Duodenal mucosa (tissue), 2 donors: ENCODE measurements at regions not wholly inside any gene's neighbourhood (a gene's known extent, or its start where the extent isn't known, plus 50 kb on each side); places are given as distances from the start of the nearest gene placed in this dataset.

Source experiments
- H3K27ac ChIP-seq: one replicate; pipeline ENCODE4 v1.7.0; 2013; ENCODE audit warnings: low read depth, low read length
- H3K27me3 ChIP-seq, 2 donors: one replicate each; pipeline ENCODE4 v1.7.0; 2013; ENCODE audit warnings: low read length in 2 of 2, control low read depth in 1 of 2; ENCODE audit not compliant: insufficient read depth in 2 of 2, control insufficient read depth in 1 of 2
- H3K36me3 ChIP-seq, 2 donors: one replicate each; pipeline ENCODE4 v1.7.0; 2013; ENCODE audit warnings: low read length in 2 of 2, control low read depth in 1 of 2; ENCODE audit not compliant: insufficient read depth in 2 of 2, control insufficient read depth in 1 of 2
- H3K4me1 ChIP-seq, 2 donors: one replicate each; pipeline ENCODE4 v1.7.0; 2013; ENCODE audit warnings: low read length in 2 of 2, control low read depth in 1 of 2; ENCODE audit not compliant: insufficient read depth in 2 of 2, control insufficient read depth in 1 of 2
- H3K4me3 ChIP-seq, 2 donors: one replicate each; pipeline ENCODE4 v1.7.0; 2013; ENCODE audit warnings: low read length in 2 of 2, low read depth in 1 of 2
- H3K9ac ChIP-seq, 2 donors: one replicate each; pipeline ENCODE4 v1.7.0; 2013; ENCODE audit warnings: low read length in 2 of 2, low read depth in 1 of 2
- H3K9me3 ChIP-seq, 2 donors: one replicate each; pipeline ENCODE4 v1.7.0; 2013; ENCODE audit warnings: low read length in 2 of 2, control low read depth in 1 of 2; ENCODE audit not compliant: control insufficient read depth in 1 of 2

- no peaks in the 10 kb centered on the region for H3K36me3 ChIP-seq
- no peak overlapping the region for H3K9ac ChIP-seq
- no peaks in the 10 kb centered on the region for H3K4me1 ChIP-seq
- H3K4me3 ChIP-seq: no peak overlapping the region
- H3K27me3 ChIP-seq: no peaks in the 10 kb centered on the region
- no peaks in the 10 kb centered on the region for H3K9me3 ChIP-seq
- H3K27ac ChIP-seq: no peak overlapping the region
Observed at GRCh38 chr2:2686222-2686621, 355.1 kb upstream of the MYT1L start.

- Histone ChIP-seq H3K4me3 (no peak overlapping the region), H3K36me3 (no peaks in the 10 kb centered on the region), H3K9me3 (no peaks in the 10 kb centered on the region), H3K27me3 (no peaks in the 10 kb centered on the region), H3K4me1 (no peaks in the 10 kb centered on the region), H3K9ac (no peak overlapping the region), H3K27ac (no peak overlapping the region)
Observed at GRCh38 chr2:2683606-2684224, 352.6 kb upstream of the MYT1L start.

GRCh38 chr2:2682700-2683342, 351.7 kb upstream of the MYT1L start:
- Histone ChIP-seq H3K27me3 (no peaks in the 10 kb centered on the region), H3K27ac (no peak overlapping the region), H3K9ac (no peak overlapping the region), H3K9me3 (no peaks in the 10 kb centered on the region), H3K4me1 (no peaks in the 10 kb centered on the region), H3K4me3 (no peak overlapping the region), H3K36me3 (no peaks in the 10 kb centered on the region)

- Histone ChIP-seq H3K27me3 (no peaks in the 10 kb centered on the region), H3K27ac (no peak overlapping the region), H3K9ac (no peak overlapping the region), H3K36me3 (no peaks in the 10 kb centered on the region), H3K4me3 (no peak overlapping the region), H3K9me3 (no peaks in the 10 kb centered on the region), H3K4me1 (no peaks in the 10 kb centered on the region)
Observed at GRCh38 chr2:2681711-2682251, 350.7 kb upstream of the MYT1L start.

- no peaks in the 10 kb centered on the region for H3K9me3 ChIP-seq
- H3K4me3 ChIP-seq: no peak overlapping the region
- H3K27ac ChIP-seq: no peak overlapping the region
- no peak overlapping the region for H3K9ac ChIP-seq
- H3K36me3 ChIP-seq: no peaks in the 10 kb centered on the region
- H3K27me3 ChIP-seq: no peaks in the 10 kb centered on the region
- H3K4me1 ChIP-seq: no peaks in the 10 kb centered on the region
Observed at GRCh38 chr2:2681085-2681484, 350.0 kb upstream of the MYT1L start.

GRCh38 chr2:2674831-2675230, 343.8 kb upstream of the MYT1L start:
- Histone ChIP-seq H3K9me3 (no peaks in the 10 kb centered on the region), H3K27me3 (no peaks in the 10 kb centered on the region), H3K4me1 (no peaks in the 10 kb centered on the region), H3K4me3 (no peak overlapping the region), H3K9ac (no peak overlapping the region), H3K27ac (no peak overlapping the region), H3K36me3 (no peaks in the 10 kb centered on the region)

- Histone ChIP-seq H3K4me3 (no peak overlapping the region), H3K36me3 (no peaks in the 10 kb centered on the region), H3K27ac (no peak overlapping the region), H3K9me3 (no peaks in the 10 kb centered on the region), H3K9ac (no peak overlapping the region), H3K27me3 (no peaks in the 10 kb centered on the region), H3K4me1 (no peaks in the 10 kb centered on the region)
Observed at GRCh38 chr2:2673406-2673805, 342.3 kb upstream of the MYT1L start.

- no peaks in the 10 kb centered on the region for H3K36me3 ChIP-seq
Observed at GRCh38 chr2:2672249-2672648, 341.2 kb upstream of the MYT1L start.

GRCh38 chr2:2671826-2672225, 340.8 kb upstream of the MYT1L start:
- H3K27ac ChIP-seq: no peak overlapping the region
- H3K4me3 ChIP-seq: no peak overlapping the region
- H3K9me3 ChIP-seq: no peaks in the 10 kb centered on the region
- no peaks in the 10 kb centered on the region for H3K4me1 ChIP-seq
- H3K9ac ChIP-seq: no peak overlapping the region
- no peaks in the 10 kb centered on the region for H3K36me3 ChIP-seq
- no peaks in the 10 kb centered on the region for H3K27me3 ChIP-seq

More at GRCh38 chr2:2672249-2672648, 341.2 kb upstream of the MYT1L start:
- H3K4me3 ChIP-seq: no peak overlapping the region
- H3K9me3 ChIP-seq: no peaks in the 10 kb centered on the region
- H3K9ac ChIP-seq: no peak overlapping the region
- H3K27ac ChIP-seq: no peak overlapping the region
- no peaks in the 10 kb centered on the region for H3K27me3 ChIP-seq
- H3K4me1 ChIP-seq: no peaks in the 10 kb centered on the region

- Histone ChIP-seq H3K36me3 (no peaks in the 10 kb centered on the region), H3K9me3 (no peaks in the 10 kb centered on the region), H3K9ac (no peak overlapping the region), H3K27me3 (no peaks in the 10 kb centered on the region), H3K4me1 (no peaks in the 10 kb centered on the region), H3K4me3 (no peak overlapping the region), H3K27ac (no peak overlapping the region)
Observed at GRCh38 chr2:2669316-2669715, 338.2 kb upstream of the MYT1L start.
